OCI-M2 (cell line): ENCODE measurements at regions not wholly inside any gene's neighbourhood (a gene's known extent, or its start where the extent isn't known, plus 50 kb on each side); places are given as distances from the start of the nearest gene placed in this dataset.
"Not testable (repeated sequence)": the region's sequence is repeated elsewhere in the genome, so short reads cannot be mapped to it uniquely, and the experiment has no call there.

ENCODE experiments used
- DNase-seq: peaks from one replicate; lab custom pipeline; 2025; ENCODE audit not compliant: unreplicated experiment; lab: John Stamatoyannopoulos, UW

DNA sequence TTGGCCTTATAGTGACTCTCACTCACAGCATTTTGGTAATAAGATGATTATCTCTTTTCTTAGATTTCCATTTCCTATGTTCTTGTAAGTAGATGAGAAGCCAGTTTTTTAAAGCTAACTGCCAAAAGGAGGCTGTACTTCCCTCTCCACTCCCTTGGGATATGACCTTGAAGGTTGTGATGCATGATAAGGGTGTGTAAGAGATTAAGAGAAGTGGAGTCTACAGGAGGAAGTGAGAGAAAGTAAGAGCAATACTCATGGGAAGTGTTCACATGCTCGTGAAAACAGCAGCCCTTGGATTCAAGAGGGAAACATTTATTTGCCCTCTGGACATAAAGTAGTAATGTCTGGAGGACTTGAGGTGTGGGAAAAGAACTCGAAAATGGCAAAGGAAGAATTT, 171.5 kb downstream of the EVA1A start:
- no peak for DNase-seq

DNA sequence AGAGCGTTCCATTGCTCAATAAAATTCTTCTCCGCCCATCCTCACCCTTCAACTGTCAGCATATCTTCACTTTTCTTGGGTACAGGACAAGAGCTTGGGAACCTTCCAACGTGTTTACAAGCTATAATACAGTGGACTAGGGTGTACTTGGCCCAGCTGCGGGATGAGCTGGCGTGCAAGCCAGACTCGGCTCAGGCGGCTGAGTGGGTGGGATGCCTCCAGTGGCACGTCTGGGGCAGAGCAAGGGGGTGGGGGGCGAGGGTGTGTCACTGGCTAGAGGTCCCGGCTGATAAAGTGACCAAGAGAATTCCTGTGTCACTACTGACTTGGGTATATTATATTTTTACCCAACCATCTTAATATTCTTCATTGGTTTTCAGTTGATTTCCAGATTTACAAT, 179.7 kb downstream of the EVA1A start:
- DNase-seq, result no peak

DNA sequence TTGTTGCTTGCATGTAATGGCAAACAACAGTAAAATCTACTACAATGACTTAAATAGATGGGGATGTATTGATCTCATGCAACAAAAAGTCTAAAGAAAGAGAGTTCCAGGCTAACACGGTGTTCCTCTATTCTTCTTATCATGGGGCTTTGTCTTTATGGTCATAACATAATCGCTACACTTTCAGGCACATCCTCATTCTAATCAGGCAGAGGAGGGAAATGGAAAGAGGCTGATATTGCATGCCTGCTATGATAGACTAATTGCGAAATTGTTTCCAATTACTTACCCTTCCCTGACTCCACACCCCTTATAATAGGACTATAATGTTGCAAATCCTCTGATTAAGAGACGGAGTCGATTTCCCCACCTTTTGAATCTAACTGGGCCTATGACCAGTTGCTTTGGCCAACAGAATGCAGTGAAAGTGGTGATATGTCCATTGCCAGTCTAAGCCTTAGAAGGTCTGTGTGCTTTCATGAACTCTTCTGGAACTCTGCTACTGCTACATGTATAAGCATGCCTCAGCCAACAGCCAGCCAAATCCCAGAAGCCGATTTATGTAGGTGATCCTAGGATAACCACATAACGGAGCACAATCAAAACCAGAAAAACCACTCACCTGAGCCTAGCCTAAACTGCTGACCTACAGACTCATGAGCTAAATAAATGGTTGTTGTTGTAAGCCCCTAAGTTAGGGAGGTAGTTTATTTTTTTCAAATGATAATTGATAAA, 180.3 kb upstream of the TACR1 start:
- no peak for DNase-seq

DNA sequence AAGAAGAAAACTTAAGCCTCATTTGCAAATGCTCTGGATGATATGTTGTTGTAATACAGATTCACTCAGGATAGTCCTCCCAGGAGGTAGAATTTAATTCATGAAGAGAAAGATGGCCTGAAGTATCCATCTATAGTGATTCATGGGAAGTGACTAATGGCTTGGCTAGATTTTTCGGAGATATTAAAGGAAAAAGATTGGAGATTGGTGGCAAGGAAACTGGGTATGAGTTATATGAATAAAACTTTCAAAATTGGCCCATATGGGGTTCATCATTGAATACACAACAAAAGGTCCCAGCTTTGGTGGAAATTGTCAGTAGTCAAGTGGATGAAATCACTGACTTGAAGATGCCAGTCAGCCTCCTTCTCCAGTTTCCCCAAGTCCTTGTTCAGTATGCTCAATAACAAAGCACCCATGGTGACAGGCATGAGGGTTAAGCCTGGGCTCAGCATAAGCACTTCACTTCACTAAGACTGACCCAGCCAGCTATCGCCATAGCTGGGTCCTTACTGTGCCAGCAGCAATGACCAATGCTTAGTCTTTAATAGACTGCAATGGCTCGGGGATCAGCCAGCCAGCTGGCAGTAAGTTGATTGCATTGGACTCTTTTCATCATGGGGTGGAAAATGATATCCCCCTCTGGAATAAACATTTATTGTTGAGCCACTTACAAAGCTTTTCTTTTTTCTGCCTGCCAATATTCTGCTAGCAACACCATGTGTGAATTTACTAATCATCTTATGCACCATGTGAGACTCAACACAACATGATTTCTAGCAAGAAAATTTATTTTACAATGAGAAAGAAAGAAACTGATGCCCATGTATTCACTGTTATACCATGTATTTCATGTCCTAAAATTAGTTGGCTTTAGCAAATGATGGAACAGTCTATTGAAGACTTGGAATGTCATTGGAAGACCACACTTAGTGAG, 176.6 kb upstream of the TACR1 start:
- DNase-seq, result no peak

DNA sequence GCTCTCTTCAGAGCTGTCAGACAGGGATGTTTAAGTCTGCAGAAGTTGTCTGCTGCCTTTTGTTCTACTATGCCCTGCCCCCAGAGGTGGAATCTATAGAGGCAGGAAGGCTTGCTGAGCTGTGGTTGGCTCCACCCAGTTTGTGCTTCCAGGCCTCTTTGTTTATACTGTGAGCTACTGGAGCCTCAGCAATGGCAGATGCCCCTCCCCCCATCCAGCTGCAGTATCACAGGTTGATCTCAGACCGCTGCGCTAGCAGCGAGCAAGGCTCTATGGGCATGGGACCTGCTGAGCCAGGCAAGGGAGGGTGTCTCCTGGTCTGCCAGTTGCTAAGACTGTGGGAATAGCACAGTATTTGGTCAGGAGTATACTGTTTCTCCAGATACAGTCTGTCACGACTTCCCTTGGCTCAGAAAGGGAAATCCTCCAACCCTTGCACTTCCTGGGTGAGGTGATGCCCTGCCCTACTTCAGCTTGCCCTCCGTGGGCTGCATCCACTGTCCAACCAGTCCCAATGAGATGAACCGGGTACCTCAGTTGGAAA, 175.2 kb upstream of the TACR1 start:
- DNase-seq, result not testable (repeated sequence)

DNA sequence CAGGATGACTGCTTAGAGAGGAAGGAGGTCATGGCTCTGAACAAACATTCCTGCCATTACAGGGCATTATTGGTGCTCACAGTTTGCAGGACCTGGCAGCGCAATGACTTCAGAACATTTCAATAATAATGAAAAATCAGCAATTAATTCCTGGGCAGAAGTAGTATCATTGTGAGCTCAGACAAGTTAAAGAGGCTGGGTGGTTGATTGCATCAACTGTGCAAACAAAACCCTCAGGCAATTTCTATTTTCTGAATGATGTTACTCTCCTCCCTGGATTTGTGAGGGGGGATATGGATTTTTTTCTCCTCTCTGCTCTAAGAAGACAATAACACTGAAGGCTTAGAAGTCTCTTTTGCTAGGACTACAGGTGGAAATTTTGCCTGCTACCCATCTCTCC, 168.1 kb upstream of the TACR1 start:
- no peak for DNase-seq

DNA sequence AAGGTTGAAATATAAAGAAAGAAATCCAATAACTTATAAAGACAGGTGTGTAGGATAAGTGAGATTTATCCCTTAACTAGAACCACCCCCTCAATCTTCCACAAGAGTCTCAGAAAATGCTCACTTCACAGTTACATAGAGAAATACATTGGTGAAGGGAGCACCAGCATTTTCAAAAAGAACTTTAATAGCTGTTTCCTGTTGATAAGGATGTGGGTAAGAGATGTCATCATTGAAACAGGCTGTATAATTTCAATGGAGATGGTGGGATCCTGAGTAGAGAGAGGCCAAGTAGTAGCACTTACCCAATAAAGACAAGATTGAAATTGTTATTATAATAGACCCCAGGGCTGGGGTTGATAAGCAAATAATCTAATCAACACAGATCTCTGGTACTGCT, 162.2 kb upstream of the TACR1 start:
- no peak for DNase-seq

DNA sequence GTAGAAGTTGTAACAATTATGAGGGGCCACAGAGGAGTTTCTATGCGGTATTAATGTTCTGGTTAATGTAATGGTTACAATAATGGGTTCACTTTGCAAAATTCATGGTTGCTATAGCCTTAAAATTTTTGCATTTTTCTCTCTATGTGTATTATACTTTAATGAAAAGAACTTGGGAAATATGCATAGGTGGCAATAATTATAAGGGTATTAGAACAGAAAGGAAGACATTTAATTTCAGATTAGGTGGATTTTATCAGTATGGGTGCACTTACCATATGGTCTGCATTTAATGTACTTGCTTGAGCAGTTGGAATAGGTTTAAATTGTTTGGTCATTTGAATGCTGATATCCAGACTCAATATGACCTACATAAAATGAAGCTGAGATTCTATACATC, 161.6 kb upstream of the TACR1 start:
- no peak for DNase-seq

DNA sequence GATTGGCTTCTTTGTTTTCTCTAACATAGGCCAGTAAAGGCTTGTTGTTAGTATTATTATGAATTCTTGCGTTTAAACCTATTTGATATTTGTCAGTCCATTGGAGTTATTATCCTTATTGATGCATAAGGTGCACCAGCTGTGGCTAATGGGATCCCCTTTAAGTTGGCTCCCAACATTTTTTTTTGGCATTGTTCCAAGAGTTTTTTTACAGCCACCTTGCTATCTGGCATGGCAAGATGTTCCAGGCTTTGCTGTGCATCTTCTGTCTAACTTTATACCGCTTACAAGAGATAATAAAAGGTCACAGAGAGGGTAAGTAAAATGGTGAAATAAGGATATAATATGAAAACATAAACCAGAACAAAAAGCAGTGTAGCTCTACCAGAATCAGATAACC, 157.5 kb upstream of the TACR1 start:
- no peak for DNase-seq

DNA sequence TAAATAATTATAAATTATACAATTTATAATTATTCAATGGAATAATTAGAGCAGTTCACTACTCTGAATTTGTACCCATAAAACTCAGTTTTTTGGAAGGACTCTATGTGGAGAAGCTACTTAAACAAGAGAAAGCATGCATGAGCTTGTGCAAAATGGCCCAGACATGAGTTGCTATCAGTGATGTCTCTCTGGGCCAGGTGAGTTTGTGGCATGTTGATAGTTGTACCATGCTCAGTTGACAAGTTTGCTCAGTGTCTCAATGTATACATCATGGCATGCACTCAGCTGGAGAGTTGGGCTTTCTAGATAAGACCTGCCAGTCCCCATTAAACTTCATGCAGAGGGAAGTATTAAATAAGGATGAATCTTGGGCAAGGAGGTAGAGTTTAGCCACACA, 153.8 kb upstream of the TACR1 start:
- DNase-seq, result no peak

DNA sequence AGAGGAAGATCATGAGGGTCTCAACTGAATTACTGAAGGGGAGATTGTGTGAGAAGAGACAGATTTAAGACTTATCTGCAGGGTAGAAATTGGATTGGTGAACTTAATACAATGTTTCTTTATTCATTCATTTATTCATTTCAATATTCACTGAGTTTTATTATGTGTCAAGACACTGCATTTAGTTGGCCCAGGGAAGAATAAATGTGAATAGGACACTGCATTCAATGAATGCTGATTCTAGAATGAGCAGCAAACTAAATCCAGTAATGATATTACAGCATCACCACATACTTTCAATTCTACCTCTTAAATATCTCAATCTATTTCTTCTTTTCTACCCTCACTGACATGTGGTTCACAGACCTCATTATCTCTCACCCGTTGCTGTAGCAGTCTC, 149.0 kb upstream of the TACR1 start:
- DNase-seq, result no peak

DNA sequence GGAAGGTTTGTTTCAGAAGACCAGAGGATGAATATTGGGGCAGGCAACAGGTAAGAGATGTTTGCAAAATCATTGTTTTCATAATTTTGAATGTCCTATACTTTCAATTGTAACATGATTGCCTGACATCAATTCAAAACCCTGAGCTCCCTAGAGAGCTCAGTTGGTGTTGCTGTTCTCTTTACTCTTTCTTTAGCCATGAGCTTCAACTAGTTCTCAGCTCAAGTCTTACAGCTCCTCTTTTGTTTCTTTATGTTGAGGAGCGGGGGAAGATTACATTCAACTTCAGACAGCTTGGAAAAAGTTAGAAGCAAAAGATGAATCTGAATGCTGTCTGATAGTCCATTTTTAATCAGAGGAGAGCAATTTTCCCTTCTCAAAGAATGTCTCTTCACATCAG, 144.8 kb upstream of the TACR1 start:
- DNase-seq, result no peak

DNA sequence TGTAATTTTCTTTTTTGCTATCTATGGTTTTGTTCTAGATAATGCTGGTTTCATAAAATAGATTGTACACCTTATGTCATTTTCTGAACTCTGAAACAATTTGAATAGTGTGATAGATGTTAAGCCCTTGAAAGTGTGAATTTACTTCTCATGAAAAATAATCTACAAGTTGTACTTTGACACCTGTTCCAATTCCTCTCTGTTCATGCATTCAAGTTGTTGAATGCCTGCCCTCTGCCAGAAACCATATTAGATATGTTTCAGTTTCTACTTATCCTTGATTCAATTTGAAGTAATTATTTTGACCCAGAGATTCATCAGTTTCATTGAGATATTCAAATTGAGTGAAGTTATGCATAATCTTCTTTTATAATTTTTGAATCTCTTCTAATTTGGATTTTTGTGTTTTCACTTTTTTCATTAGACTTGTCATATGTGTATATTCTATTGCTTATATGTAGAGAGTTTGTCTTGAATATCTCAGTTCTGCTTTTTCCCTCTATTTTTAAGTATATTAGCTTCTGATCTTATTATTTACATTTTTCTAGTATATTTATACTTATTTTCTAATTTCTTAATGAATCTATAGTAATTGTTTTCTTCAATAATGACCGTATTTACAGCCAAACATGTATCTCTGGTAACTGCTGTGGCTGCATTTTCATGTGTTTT, 143.3 kb upstream of the TACR1 start:
- no peak for DNase-seq

DNA sequence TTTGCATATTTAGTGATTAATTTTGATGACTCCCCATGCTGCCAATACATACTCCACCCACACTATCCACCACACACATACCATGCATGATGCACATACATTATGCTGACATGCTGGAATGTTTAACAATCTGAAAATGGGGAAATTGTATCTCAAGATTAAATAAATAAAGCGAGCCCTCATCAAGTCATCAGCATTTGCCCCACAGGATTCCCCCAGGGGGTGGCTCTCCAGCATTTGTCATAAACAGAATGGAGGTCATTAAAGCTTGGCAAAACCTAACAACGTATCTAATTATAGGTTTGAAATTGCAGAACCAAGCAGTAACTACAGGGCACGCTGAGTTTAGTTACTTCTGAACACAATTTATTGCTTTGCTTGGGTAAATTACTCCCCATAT, 141.2 kb upstream of the TACR1 start:
- DNase-seq, result no peak

DNA sequence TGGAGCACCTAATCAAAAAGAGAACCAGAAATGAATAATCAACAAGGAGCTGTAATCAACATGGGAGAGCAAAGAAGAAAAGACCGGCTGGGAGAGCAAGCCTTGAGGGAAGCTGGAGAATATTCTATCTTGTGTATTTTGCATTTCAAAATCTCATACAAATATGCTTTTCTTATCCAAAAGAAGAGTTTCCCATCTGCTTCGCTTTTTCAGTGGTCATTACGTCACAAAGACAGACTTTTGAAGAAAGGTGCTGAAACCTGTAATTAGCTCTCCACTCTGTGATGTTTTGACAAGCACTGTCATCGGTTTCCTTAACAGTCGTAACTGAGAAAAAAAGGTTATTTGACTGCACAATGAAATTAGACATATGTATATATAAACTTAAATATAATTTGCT, 139.1 kb upstream of the TACR1 start:
- no peak for DNase-seq

DNA sequence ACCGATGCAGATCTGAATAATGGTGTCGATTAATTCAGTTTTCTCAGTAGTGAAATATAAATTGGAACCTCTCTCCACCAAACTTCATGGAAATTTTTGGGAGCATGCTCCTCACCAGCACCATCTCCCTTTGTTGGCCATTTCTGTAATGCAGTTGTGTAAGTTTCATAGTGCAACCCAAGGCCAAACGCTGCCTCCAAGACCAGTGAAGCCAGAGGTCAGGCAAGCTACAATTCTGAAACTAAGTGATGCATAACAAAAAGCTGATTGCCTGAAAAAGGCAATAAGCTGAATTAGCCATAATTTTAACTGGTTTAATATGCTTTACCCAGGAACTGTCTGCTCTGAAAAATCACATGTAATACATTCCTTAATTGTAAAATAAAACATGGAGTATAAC, 138.3 kb upstream of the TACR1 start:
- DNase-seq, result no peak

DNA sequence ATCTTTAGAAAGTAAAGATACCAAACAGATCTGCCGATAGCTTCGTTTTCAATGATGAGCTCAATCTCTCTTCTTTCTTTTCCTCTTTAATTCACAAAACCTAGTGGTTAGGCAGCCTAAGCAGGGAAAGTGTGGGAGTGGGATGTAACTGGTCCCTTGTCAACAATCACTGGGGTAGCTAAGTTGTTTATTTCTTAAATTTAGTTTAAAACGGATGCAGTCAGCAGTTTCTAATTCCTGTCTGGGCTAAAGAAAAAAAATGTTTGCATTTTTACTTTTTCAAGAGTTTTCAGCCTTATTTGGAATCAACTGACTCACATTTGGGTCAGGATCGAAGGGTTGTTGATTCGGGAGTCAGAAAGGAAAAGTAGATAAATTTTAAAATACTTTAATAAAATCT, 137.7 kb upstream of the TACR1 start:
- DNase-seq, result no peak

DNA sequence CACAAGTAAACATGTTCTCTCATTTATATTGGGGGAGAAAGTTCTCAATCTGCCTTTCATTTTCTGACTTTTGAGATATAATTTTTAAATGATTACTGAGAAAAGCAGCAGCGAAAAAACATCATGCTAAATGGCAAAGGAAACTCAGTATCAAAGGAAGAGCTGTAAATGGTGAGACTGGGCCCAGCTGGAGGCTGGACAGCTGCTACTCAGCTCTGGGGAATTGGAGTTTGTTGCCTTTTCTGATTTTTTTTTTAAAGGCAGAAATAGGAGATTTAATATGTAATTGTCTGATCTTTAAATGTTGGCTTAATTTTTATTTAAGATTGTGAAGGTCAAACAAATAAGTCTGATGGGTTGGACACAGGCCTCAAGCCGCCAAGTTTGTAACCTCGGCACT, 137.1 kb upstream of the TACR1 start:
- no peak for DNase-seq

DNA sequence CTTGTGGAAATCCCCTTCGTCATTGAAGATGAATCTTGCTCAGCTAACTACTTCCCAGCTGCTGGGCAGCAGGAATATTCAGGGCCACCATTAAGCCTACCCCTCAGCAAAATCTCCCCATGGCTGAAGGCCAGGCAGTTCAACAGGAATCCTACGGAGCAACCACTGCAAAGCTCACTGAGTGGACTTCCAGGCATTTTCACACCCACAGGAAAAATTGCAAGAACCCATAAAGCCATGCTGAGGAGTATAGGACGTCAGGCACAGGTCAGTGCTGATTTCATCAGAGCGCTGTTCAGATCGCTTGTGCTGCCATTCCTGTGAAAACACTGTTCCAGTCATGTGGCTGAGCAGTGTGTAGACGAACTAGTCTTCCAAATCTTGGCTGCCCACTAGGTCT, 134.8 kb upstream of the TACR1 start:
- DNase-seq, result no peak

DNA sequence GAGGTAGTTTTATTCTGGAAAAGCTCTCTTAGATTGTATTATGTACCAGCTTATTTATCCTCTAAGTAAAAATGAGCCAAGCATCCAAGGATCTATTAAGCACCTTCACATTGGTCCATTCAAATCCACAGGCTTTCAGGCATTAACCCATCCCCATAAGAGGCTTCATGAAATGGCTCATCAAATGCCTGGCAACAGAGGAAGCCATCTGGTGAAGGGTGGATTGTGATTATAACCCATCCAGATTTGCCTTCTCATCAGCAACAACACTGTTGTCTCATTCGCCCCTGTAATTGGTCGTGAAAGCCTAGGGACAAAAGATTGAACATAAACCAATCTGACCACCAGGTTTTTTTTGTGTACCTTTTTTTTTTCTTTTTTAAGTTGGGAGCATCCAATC, 134.3 kb upstream of the TACR1 start:
- no peak for DNase-seq

DNA sequence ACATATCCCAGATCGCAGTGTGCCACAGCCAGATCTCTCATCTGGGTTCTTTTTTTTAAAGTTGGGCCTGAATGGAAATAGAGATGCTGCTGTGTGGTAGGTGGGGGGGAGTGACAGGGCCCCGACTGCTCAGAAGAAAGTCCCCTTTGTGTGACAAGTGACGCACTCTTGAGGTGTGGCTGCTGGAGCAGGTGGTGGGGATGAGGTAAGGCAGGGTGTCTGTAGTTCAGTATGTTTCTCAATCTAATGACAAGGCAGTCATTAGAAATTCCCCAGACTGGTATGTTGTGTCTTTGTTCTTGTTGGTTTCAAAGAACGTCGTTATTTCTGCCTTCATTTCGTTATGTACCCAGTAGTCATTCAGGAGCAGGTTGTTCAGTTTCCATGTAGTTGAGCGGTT, 128.8 kb upstream of the TACR1 start:
- DNase-seq, result no peak

DNA sequence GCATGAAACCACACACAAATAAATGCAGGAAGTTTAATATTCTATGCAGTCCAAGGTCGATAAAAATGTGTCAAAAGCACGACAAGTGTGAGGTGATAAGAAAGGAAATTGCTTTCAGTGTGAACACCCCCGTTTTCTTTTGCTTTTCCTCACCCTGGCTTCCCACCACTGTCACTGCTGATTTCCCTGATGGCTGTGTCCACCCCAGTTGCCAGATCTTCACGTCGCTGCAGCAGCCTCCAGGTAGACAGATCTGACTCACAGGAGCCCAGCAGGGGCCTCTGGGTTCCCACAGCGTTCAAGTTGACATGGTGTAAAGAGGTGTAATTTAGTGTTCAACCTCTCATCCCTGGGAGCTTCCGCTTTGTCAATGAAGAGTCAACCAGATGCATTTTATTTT, 128.0 kb upstream of the TACR1 start:
- no peak for DNase-seq
